K562 (cell line): ENCODE measurements at regions not wholly inside any gene's neighbourhood (a gene's known extent, or its start where the extent isn't known, plus 50 kb on each side); places are given as distances from the start of the nearest gene placed in this dataset.

Experiments used
- ATAC-seq: fragments of 200-7000 bp; cut with Tn5 transposase; 3 replicates; pipeline ENCODE4 v1.9.1; 2020; ENCODE audit warnings: moderate library complexity
- BruUV-seq: library from RNA; stranded (reverse); fragments of 400-500 nt; replicated peaks from 2 replicates; lab custom pipeline; 2021; lab: Mats Ljungman, UMichigan
- CTCF ChIA-PET: fragments of 300-600 bp; formaldehyde crosslinking; extraction: SDS; loops from one replicate; lab custom pipeline; 2021; ENCODE audit warnings: low intra/inter-chr PET ratio; lab: Yijun Ruan, JAX
- POLR2A ChIA-PET: fragments of 300-600, 350-650 bp; sonication (Branson Sonifier 250); formaldehyde crosslinking; extraction: SDS; loops from one replicate; lab custom pipeline; 2021; ENCODE audit warnings: antibody characterized with exemption, inconsistent platforms; lab: Yijun Ruan, JAX
- DNase-seq, 4 experiments: peaks; one replicate each; pipeline versions ENCODE4 v3.0.0 to v3.0.0-alpha.2; 2011 to 2018; ENCODE audit warnings: low spot score in 3 of 4, mixed read lengths in 3 of 4; ENCODE audit errors: extremely low read depth in 1 of 4
- FAIRE-seq: peaks from 2 replicates; lab custom pipeline; 2011; peaks lifted over from hg19 to GRCh38; lab: Jason Lieb, UNC
- H2AFZ ChIP-seq: 2 replicates; pipeline ENCODE4 v1.6.0; 2011; ENCODE audit warnings: low read depth, low read length, control low read depth, inconsistent platforms
- H3K27ac ChIP-seq: fragments of 200-600 bp; 3 replicates; pipeline ENCODE4 v1.8.0; 2011; ENCODE audit warnings: low read depth, mild to moderate bottlenecking, control low read depth, inconsistent platforms, low read length, moderate library complexity, mixed read lengths; ENCODE audit errors: extremely low read depth
- H3K27me3 ChIP-seq, 2 experiments: fragments of 300-600 bp in 1 of 2; 2 replicates in 1 of 2; 3 replicates in 1 of 2; pipeline versions ENCODE4 v1.6.0 to v1.8.0; 2011; ENCODE audit warnings: inconsistent platforms in 2 of 2, low read length in 2 of 2, mild to moderate bottlenecking in 1 of 2, mixed read lengths in 1 of 2, moderate library complexity in 1 of 2; ENCODE audit not compliant: control insufficient read depth in 2 of 2, insufficient read depth in 2 of 2
- H3K36me3 ChIP-seq: fragments of 300-600 bp; 3 replicates; pipeline ENCODE4 v1.8.0; 2011; ENCODE audit warnings: mild to moderate bottlenecking, low read length, inconsistent platforms; ENCODE audit not compliant: control insufficient read depth, insufficient read depth
- H3K4me1 ChIP-seq, 2 experiments: fragments of 200-600 bp in 1 of 2; replicated peaks in 1 of 2; 2 replicates in 1 of 2; 3 replicates in 1 of 2; pipeline versions ENCODE4 v1.5.1 to v1.8.0; 2011; ENCODE audit warnings: inconsistent platforms in 2 of 2, low read length in 2 of 2, mild to moderate bottlenecking in 1 of 2, mixed read lengths in 1 of 2, moderate library complexity in 1 of 2; ENCODE audit not compliant: control insufficient read depth in 2 of 2, insufficient read depth in 2 of 2
- H3K4me2 ChIP-seq: 2 replicates; pipeline ENCODE4 v1.6.1; 2011; ENCODE audit warnings: low read length, control low read depth, inconsistent platforms, mixed read lengths; ENCODE audit not compliant: insufficient read depth
- H3K4me3 ChIP-seq: fragments of 200-600 bp; sonication (generic), shearing (Covaris generic); 2 replicates; pipeline ENCODE4 v1.5.1; 2016; ENCODE audit warnings: control low read depth, inconsistent platforms
- H3K79me2 ChIP-seq: fragments of 200-600 bp; 3 replicates; pipeline ENCODE4 v1.8.0; 2011; ENCODE audit warnings: low read length, inconsistent platforms; ENCODE audit not compliant: control insufficient read depth, insufficient read depth
- H3K9ac ChIP-seq, 2 experiments: 2 replicates each; pipeline versions ENCODE4 v1.6.0 to v1.6.1; 2011; ENCODE audit warnings: low read depth in 2 of 2, low read length in 2 of 2, control low read depth in 1 of 2, inconsistent platforms in 1 of 2, mild to moderate bottlenecking in 1 of 2, mixed read lengths in 1 of 2; ENCODE audit not compliant: insufficient read depth in 1 of 2
- H3K9me1 ChIP-seq: one replicate; pipeline ENCODE4 v1.6.0; 2011; ENCODE audit warnings: inconsistent platforms, mild to moderate bottlenecking, low read length, moderate library complexity; ENCODE audit not compliant: control insufficient read depth, insufficient read depth
- H3K9me3 ChIP-seq: replicated peaks from 2 replicates; pipeline ENCODE4 v1.5.1; 2011; ENCODE audit warnings: low read depth, low read length, inconsistent platforms; ENCODE audit not compliant: control insufficient read depth, insufficient read depth
- H4K20me1 ChIP-seq: replicated peaks from 2 replicates; pipeline ENCODE4 v1.6.1; 2011; ENCODE audit warnings: low read length, inconsistent platforms, mixed read lengths; ENCODE audit not compliant: control insufficient read depth, insufficient read depth
- ARID1B ChIP-seq: fragments of 450-650 bp; IDR thresholded peaks from 2 replicates; pipeline ENCODE4 v1.6.1; 2016; ENCODE audit warnings: antibody characterized with exemption, mild to moderate bottlenecking, inconsistent platforms
- CAMTA2 ChIP-seq: fragments of 250-450 bp; sonication (Bioruptor Pico); conservative IDR thresholded peaks from 2 replicates; pipeline ENCODE4 v1.5.1; 2022
- CEBPB ChIP-seq: fragments of 450-650 bp; IDR thresholded peaks from 2 replicates; pipeline ENCODE4 v1.6.1; 2016; ENCODE audit warnings: missing genetic modification characterization, missing compliant biosample characterization
- CEBPG ChIP-seq, 3 experiments: fragments of 200-800 bp in 1 of 3; sonication (Bioruptor generic) in 1 of 3; sonication (generic) in 1 of 3; formaldehyde crosslinking in 1 of 3; IDR thresholded peaks in 2 of 3; conservative IDR thresholded peaks in 1 of 3; 2 replicates each; pipeline versions ENCODE4 v1.6.1 to v1.8.0; 2016 to 2022; ENCODE audit warnings: missing compliant biosample characterization in 2 of 3, missing genetic modification characterization in 2 of 3, mild to moderate bottlenecking in 1 of 3, missing genetic modification reagents in 1 of 3
- MCM7 ChIP-seq, 2 experiments: fragments of 450-650 bp; IDR thresholded peaks; 2 replicates each; pipeline ENCODE4 v1.6.1; 2016 to 2018
- PTBP1 ChIP-seq: fragments of 200-400 bp; formaldehyde crosslinking; IDR thresholded peaks from 2 replicates; pipeline ENCODE4 v1.6.1; 2017; ENCODE audit warnings: low read depth, low read length
- SIRT6 ChIP-seq: IDR thresholded peaks from one replicate; pipeline ENCODE4 v1.6.1; 2012; ENCODE audit warnings: low read depth, mild to moderate bottlenecking, control low read depth, inconsistent platforms, low read length, moderate library complexity
- TAF7 ChIP-seq: fragments of 450-650 bp; IDR thresholded peaks from 2 replicates; pipeline ENCODE4 v1.6.1; 2016; ENCODE audit warnings: missing genetic modification characterization, missing compliant biosample characterization
- ZNF253 ChIP-seq: fragments of 250-450 bp; sonication (Bioruptor Pico); conservative IDR thresholded peaks from 2 replicates; pipeline ENCODE4 v1.6.1; 2021; ENCODE audit warnings: mild to moderate bottlenecking
- WGBS: fragments of 100-300 bp; shearing (Covaris generic); methylation state at CpG from one replicate; pipeline ENCODE4 v1.1.6; 2016; ENCODE audit warnings: low coverage, mixed read lengths; ENCODE audit not compliant: insufficient coverage; ENCODE audit errors: missing lambda C conversion rate; 5-methylcytosine and 5-hydroxymethylcytosine counted together
- in situ Hi-C: fragments of 300-500 bp; cut with MboI; formaldehyde crosslinking; loops from 4 replicates; pipeline ENCODE4 v1.15.0; 2018; ENCODE audit warnings: inconsistent platforms, mixed read lengths
- intact Hi-C: fragments of 100-400 bp; cut with micrococcal nuclease; formaldehyde crosslinking; loops from 2 replicates; pipeline ENCODE4 v1.14.2; 2022

DNA sequence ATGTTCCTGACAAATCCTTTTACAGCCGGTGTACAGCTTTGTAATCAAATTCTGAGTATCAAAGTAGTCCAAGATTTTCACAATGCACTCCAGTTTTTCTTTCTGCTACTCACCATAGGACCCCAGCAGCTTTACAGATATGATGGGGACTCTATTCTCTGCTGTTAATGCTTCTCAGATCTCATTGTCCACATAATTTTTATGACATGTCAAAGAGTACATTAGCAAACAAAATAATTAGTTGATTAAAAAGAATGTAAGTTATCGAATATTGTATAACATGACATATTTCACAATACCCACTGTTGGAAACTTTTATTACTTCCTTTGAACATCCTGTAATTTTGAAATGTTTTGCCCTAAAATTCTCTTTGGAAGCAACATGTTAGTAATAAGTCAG is 81.4 kb upstream of the KIAA1217 start:
- Histone ChIP-seq H3K36me3 (no peaks in the 10 kb centered on the region), H3K9me3 (no peaks in the 10 kb centered on the region), H4K20me1 (no peaks in the 10 kb centered on the region), H3K9ac (no peak overlapping the region), H3K79me2 (no peaks in the 10 kb centered on the region), H2AFZ (no peak overlapping the region), H3K27ac (no peak overlapping the region), H3K4me3 (no peak overlapping the region), H3K4me1 (no peaks in the 10 kb centered on the region), H3K4me2 (no peak overlapping the region), H3K27me3 (no peaks in the 10 kb centered on the region), H3K9me1 (no peaks in the 10 kb centered on the region)
- CTCF ChIA-PET: no interaction called here
- no TSS peak for BruUV-seq
- TF ChIP-seq CEBPG (CRISPR knock-in tag; IDR thresholded peaks at IDR 0.05): no peak
- TF ChIP-seq CEBPG (tag; conservative IDR thresholded peaks at IDR 0.05 in 1 of 2, IDR thresholded peaks at IDR 0.05 in 1 of 2): peak in 1 of 2 experiments; percentile 30; a peak in 1 of 4 replicates
- TF ChIP-seq ZNF253 (CRISPR knock-in tag): no peak
- TF ChIP-seq ARID1B: no peak
- peak; percentile 34; the same call in 1 of the 2 replicates for TF ChIP-seq CEBPB
- no peak for TF ChIP-seq MCM7 (IDR thresholded peaks at IDR 0.05)
- no peak for TF ChIP-seq CAMTA2 (CRISPR knock-in tag)
- no peak for TF ChIP-seq SIRT6
- no peak for TF ChIP-seq TAF7
- no peak for TF ChIP-seq PTBP1
- ATAC-seq (no peak), FAIRE-seq (no peak), DNase-seq (no peak)
- WGBS: 3% methylated on average over 2 of the region's 2 CpGs
- in situ Hi-C loops: no loop called here
- intact Hi-C loops: no loop called here
- POLR2A ChIA-PET: no interaction called here
